Smooth muscle cell (in vitro differentiated cells): ENCODE measurements at regions not wholly inside any gene's neighbourhood (a gene's known extent, or its start where the extent isn't known, plus 50 kb on each side); places are given as distances from the start of the nearest gene placed in this dataset.

ENCODE experiments used
- DNase-seq: peaks from one replicate; lab custom pipeline; 2025; ENCODE audit not compliant: unreplicated experiment; lab: John Stamatoyannopoulos, UW
- H2AFZ ChIP-seq: fragments of 200-600 bp; sonication (generic); 2 replicates; pipeline ENCODE4 v1.6.0; 2016; ENCODE audit warnings: antibody characterized with exemption, low read depth, mild to moderate bottlenecking
- H3F3A ChIP-seq: fragments of 200-600 bp; sonication (generic); 2 replicates; pipeline ENCODE4 v1.6.0; 2017; ENCODE audit warnings: antibody characterized with exemption, low read depth
- H3K27ac ChIP-seq: fragments of 200-600 bp; sonication (generic); 2 replicates; pipeline ENCODE4 v1.5.1; 2016; ENCODE audit warnings: low read depth, mild to moderate bottlenecking
- H3K27me3 ChIP-seq: fragments of 200-600 bp; sonication (generic); 2 replicates; pipeline ENCODE4 v1.6.1; 2016; ENCODE audit warnings: low read depth, mild to moderate bottlenecking
- H3K36me3 ChIP-seq: fragments of 200-600 bp; sonication (generic); 2 replicates; pipeline ENCODE4 v1.5.1; 2016; ENCODE audit warnings: low read depth
- H3K4me1 ChIP-seq: fragments of 200-600 bp; sonication (generic); 2 replicates; pipeline ENCODE4 v1.5.1; 2016; ENCODE audit warnings: low read depth
- H3K4me2 ChIP-seq: fragments of 200-600 bp; sonication (generic); 2 replicates; pipeline ENCODE4 v1.6.0; 2016; ENCODE audit warnings: mild to moderate bottlenecking
- H3K4me3 ChIP-seq: fragments of 200-600 bp; sonication (generic); 2 replicates; pipeline ENCODE4 v1.5.1; 2016; ENCODE audit warnings: mild to moderate bottlenecking
- H3K79me2 ChIP-seq: fragments of 200-600 bp; sonication (generic); 2 replicates; pipeline ENCODE4 v1.6.0; 2016; ENCODE audit warnings: low read depth, mild to moderate bottlenecking
- H3K9ac ChIP-seq: fragments of 200-600 bp; sonication (generic); 2 replicates; pipeline ENCODE4 v1.6.0; 2016; ENCODE audit warnings: low read depth
- H3K9me3 ChIP-seq: fragments of 200-600 bp; sonication (generic); replicated peaks from 2 replicates; pipeline ENCODE4 v1.5.1; 2016; ENCODE audit warnings: low read depth
- H4K20me1 ChIP-seq: fragments of 200-600 bp; sonication (generic); 2 replicates; pipeline ENCODE4 v1.6.0; 2016; ENCODE audit warnings: low read depth
- WGBS: methylation state at CpG from one replicate; pipeline ENCODE4 v1.1.7; 2016; ENCODE audit warnings: low lambda C conversion rate; 5-methylcytosine and 5-hydroxymethylcytosine counted together
- TF ChIP-seq, protein P1 (sequence below): fragments of 200-600 bp; sonication (generic); IDR thresholded peaks from 2 replicates; pipeline ENCODE4 v1.5.1; 2017; ENCODE audit warnings: borderline replicate concordance, mild to moderate bottlenecking, antibody characterized with exemption; ENCODE audit not compliant: insufficient read depth, poor library complexity, severe bottlenecking

- DNase-seq: no peak
- Histone ChIP-seq H3K4me3 (no peak overlapping the region), H3K4me1 (no peaks in the 10 kb centered on the region), H3K9me3 (no peaks in the 10 kb centered on the region), H3K27me3 (no peaks in the 10 kb centered on the region), H3F3A (no peaks in the 10 kb centered on the region), H2AFZ (no peak overlapping the region), H3K27ac (no peak overlapping the region), H3K9ac (no peak overlapping the region), H4K20me1 (no peaks in the 10 kb centered on the region), H3K4me2 (no peak overlapping the region), H3K79me2 (no peaks in the 10 kb centered on the region), H3K36me3 (no peaks in the 10 kb centered on the region)
- TF ChIP-seq, protein P1, sequence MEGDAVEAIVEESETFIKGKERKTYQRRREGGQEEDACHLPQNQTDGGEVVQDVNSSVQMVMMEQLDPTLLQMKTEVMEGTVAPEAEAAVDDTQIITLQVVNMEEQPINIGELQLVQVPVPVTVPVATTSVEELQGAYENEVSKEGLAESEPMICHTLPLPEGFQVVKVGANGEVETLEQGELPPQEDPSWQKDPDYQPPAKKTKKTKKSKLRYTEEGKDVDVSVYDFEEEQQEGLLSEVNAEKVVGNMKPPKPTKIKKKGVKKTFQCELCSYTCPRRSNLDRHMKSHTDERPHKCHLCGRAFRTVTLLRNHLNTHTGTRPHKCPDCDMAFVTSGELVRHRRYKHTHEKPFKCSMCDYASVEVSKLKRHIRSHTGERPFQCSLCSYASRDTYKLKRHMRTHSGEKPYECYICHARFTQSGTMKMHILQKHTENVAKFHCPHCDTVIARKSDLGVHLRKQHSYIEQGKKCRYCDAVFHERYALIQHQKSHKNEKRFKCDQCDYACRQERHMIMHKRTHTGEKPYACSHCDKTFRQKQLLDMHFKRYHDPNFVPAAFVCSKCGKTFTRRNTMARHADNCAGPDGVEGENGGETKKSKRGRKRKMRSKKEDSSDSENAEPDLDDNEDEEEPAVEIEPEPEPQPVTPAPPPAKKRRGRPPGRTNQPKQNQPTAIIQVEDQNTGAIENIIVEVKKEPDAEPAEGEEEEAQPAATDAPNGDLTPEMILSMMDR: no peak
- 85% methylated on average over 2 of the region's 2 CpGs for WGBS
Measured at GRCh38 chr10:23804125-23804524, 365.2 kb downstream of the OTUD1 start.

- Histone ChIP-seq H3K9me3 (no peaks in the 10 kb centered on the region), H3K27ac (no peak overlapping the region), H3K4me3 (no peak overlapping the region), H4K20me1 (no peaks in the 10 kb centered on the region), H3K36me3 (no peaks in the 10 kb centered on the region), H2AFZ (no peak overlapping the region), H3K27me3 (peaks cover 3% of the 10 kb centered on the region), H3F3A (no peaks in the 10 kb centered on the region), H3K4me1 (no peaks in the 10 kb centered on the region), H3K4me2 (no peak overlapping the region), H3K79me2 (no peaks in the 10 kb centered on the region), H3K9ac (no peak overlapping the region)
- DNase-seq: no peak
- 81% methylated on average over 3 of the region's 3 CpGs for WGBS
- TF ChIP-seq, protein P1: no peak
Measured at GRCh38 chr10:23813687-23814086, 374.8 kb downstream of the OTUD1 start.

GRCh38 chr10:23818484-23818883 is 379.6 kb downstream of the OTUD1 start:
- no peaks in the 10 kb centered on the region for H3K36me3 ChIP-seq
- no peak overlapping the region for H3K4me3 ChIP-seq
- H3K79me2 ChIP-seq: no peaks in the 10 kb centered on the region
- no peaks in the 10 kb centered on the region for H3K9me3 ChIP-seq
- H3K27me3 ChIP-seq: peaks cover 3% of the 10 kb centered on the region
- no peak overlapping the region for H3K4me2 ChIP-seq
- H3K9ac ChIP-seq: no peak overlapping the region
- no peak overlapping the region for H2AFZ ChIP-seq
- WGBS: 66% methylated on average over 3 of the region's 3 CpGs
- H4K20me1 ChIP-seq: no peaks in the 10 kb centered on the region
- no peak overlapping the region for H3K27ac ChIP-seq
- TF ChIP-seq, protein P1: no peak
- H3F3A ChIP-seq: no peaks in the 10 kb centered on the region
- no peaks in the 10 kb centered on the region for H3K4me1 ChIP-seq
- no peak for DNase-seq

DNA sequence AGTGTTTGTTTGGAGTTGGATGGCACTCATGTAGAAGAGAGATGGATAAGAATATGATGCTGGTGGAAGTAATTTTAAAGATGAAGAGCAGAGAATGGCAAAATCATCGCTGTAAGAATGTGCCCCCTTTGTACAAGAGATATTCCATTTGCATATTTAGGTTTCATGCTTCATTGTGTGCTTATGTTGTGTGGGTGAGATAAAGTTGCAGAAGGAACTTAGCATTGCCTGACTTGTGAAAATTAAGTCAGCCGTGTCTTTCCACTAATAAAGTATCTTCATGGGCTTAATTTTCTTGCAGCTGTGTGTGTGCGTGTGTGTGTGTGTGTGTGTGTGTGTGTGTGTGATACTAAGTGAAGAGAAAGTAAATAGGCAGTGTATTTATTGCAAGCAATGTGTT is 381.9 kb downstream of the OTUD1 start:
- no peak overlapping the region for H3K9ac ChIP-seq

More for the DNA sequence above, 381.9 kb downstream of the OTUD1 start:
- TF ChIP-seq, protein P1: no peak
- Histone ChIP-seq H3K27ac (no peak overlapping the region), H3K4me3 (no peak overlapping the region), H3K27me3 (peaks cover 3% of the 10 kb centered on the region), H3K4me2 (no peak overlapping the region), H3K4me1 (no peaks in the 10 kb centered on the region), H4K20me1 (no peaks in the 10 kb centered on the region), H3F3A (no peaks in the 10 kb centered on the region), H3K36me3 (no peaks in the 10 kb centered on the region), H3K9me3 (no peaks in the 10 kb centered on the region), H3K79me2 (no peaks in the 10 kb centered on the region), H2AFZ (no peak overlapping the region)
- no peak for DNase-seq
- WGBS: 87% methylated on average over 3 of the region's 3 CpGs
